ENCODE measurements at regions not wholly inside any gene's neighbourhood (a gene's known extent, or its start where the extent isn't known, plus 50 kb on each side); places are given as distances from the start of the nearest gene placed in this dataset.

DNA sequence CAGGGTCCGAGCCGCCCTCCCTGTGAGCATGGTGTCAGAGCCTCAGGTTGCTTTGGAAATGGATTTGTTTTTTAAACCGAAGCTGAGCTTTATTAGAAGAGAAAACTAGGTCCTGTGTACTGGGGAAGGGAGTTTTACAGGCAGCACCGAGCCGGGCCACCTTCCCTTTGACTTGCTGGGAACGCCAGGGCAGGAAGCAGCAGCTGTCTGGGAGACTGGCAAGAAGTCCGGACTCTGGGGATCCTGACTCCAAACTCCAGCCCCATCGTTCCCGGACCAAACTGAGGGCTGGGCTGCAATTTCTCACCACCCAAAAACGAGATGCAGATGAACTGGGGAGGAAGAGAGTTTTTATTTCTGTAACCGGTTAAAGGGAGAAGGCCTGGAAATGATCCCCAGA is 214.9 kb upstream of the KCNG1 start:
- no peaks in the 10 kb centered on the region for H3K4me1 ChIP-seq
- WGBS, 2 donors (ENCODE audit: low coverage in 1 of 2): 56 to 91% methylated on average over 4 to 7 of the region's 11 CpGs
- H3K27ac ChIP-seq: no peak overlapping the region
- TF ChIP-seq POLR2A (IDR thresholded peaks at IDR 0.05) (no peak), POLR2AphosphoS5 (IDR thresholded peaks at IDR 0.05) (no peak), EP300 (IDR thresholded peaks at IDR 0.05) (no peak)
- no peaks in the 10 kb centered on the region for H3K36me3 ChIP-seq
- peaks cover 33% of the 10 kb centered on the region for H3K27me3 ChIP-seq
- peaks cover 0 to 30% (median 2%) of the 10 kb centered on the region in 3 donors for H3K9me3 ChIP-seq
- no peak for ATAC-seq
- no peak overlapping the region for H3K4me3 ChIP-seq

GRCh38 chr20:51237278-51237677 is 214.4 kb upstream of the KCNG1 start:
- WGBS, 2 donors (ENCODE audit: low coverage in 1 of 2): 79% methylated on average over 6 of the region's 6 CpGs; no CpG with 5 or more reads in 1 of the 2 donors
- TF ChIP-seq POLR2AphosphoS5 (IDR thresholded peaks at IDR 0.05) (no peak), EP300 (IDR thresholded peaks at IDR 0.05) (no peak), POLR2A (IDR thresholded peaks at IDR 0.05) (no peak), CTCF (IDR thresholded peaks at IDR 0.05) (no peak)

GRCh38 chr20:51236421-51236820 is 213.5 kb upstream of the KCNG1 start:
- Histone ChIP-seq H3K4me1 (no peaks in the 10 kb centered on the region), H3K4me3 (no peak overlapping the region), H3K27ac (no peak overlapping the region), H3K9me3 (peaks cover 0 to 17% (median 0%) of the 10 kb centered on the region in 3 donors), H3K27me3 (peaks cover 39% of the 10 kb centered on the region), H3K36me3 (no peaks in the 10 kb centered on the region)
- 95 to 100% methylated on average over 2 of the region's 2 CpGs for WGBS, 2 donors (ENCODE audit: low coverage in 1 of 2)
- no peak for TF ChIP-seq POLR2A (IDR thresholded peaks at IDR 0.05)
- TF ChIP-seq POLR2AphosphoS5 (IDR thresholded peaks at IDR 0.05): no peak
- no peak for TF ChIP-seq CTCF (IDR thresholded peaks at IDR 0.05)
- TF ChIP-seq EP300 (IDR thresholded peaks at IDR 0.05): no peak
- no peak for ATAC-seq

More at GRCh38 chr20:51237278-51237677, 214.4 kb upstream of the KCNG1 start:
- peaks cover 38% of the 10 kb centered on the region for H3K27me3 ChIP-seq
- no peaks in the 10 kb centered on the region for H3K4me1 ChIP-seq
- H3K9me3 ChIP-seq: peaks cover 0 to 25% (median 0%) of the 10 kb centered on the region in 3 donors
- H3K27ac ChIP-seq: no peak overlapping the region
- no peak overlapping the region for H3K4me3 ChIP-seq
- no peaks in the 10 kb centered on the region for H3K36me3 ChIP-seq
- no peak for ATAC-seq

DNA sequence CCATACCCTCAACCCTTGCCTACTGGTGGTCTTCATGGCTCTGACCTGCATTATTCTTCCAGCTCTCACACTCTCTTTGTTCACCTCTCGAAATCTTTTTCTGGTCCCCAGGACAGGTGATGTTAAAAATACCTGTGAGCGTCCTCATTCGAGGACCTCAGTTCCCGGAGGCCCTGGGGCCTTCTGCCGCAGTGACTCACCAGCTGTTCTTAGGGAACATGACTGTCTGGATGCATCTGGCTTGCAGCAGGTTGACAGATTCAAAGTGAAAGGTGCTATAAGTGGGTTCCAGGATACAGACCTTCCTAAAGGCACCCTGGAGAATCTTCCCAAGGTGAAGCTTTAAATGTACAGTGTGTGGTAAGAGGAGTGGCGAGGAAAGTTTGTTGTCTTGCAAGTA is 210.4 kb upstream of the KCNG1 start:
- TF ChIP-seq POLR2A (IDR thresholded peaks at IDR 0.05) (no peak), CTCF (IDR thresholded peaks at IDR 0.05) (no peak), EP300 (IDR thresholded peaks at IDR 0.05) (no peak), POLR2AphosphoS5 (IDR thresholded peaks at IDR 0.05) (no peak)
- Histone ChIP-seq H3K27ac (no peak overlapping the region), H3K36me3 (no peaks in the 10 kb centered on the region), H3K4me3 (no peak overlapping the region), H3K27me3 (peaks cover 47% of the 10 kb centered on the region), H3K9me3 (peaks cover 0 to 10% (median 0%) of the 10 kb centered on the region in 3 donors), H3K4me1 (no peaks in the 10 kb centered on the region)
- no peak for ATAC-seq
- 82% methylated on average over 3 of the region's 6 CpGs; no CpG with 5 or more reads in 1 of the 2 donors for WGBS, 2 donors (ENCODE audit: low coverage in 1 of 2)

GRCh38 chr20:51230727-51231126 is 207.8 kb upstream of the KCNG1 start:
- TF ChIP-seq POLR2A (IDR thresholded peaks at IDR 0.05) (no peak), EP300 (IDR thresholded peaks at IDR 0.05) (no peak), POLR2AphosphoS5 (IDR thresholded peaks at IDR 0.05) (no peak), CTCF (IDR thresholded peaks at IDR 0.05) (no peak)
- no peak overlapping the region for H3K27ac ChIP-seq
- no peaks in the 10 kb centered on the region for H3K4me1 ChIP-seq
- peaks cover 45% of the 10 kb centered on the region for H3K27me3 ChIP-seq
- 50 to 62% methylated on average over 3 to 8 of the region's 11 CpGs for WGBS, 2 donors (ENCODE audit: low coverage in 1 of 2)
- ATAC-seq: no peak
- H3K36me3 ChIP-seq: no peaks in the 10 kb centered on the region
- H3K9me3 ChIP-seq: peaks cover 0 to 10% (median 0%) of the 10 kb centered on the region in 3 donors
- H3K4me3 ChIP-seq: no peak overlapping the region
